Lung (tissue), 11 donors: ENCODE measurements at regions not wholly inside any gene's neighbourhood (a gene's known extent, or its start where the extent isn't known, plus 50 kb on each side); places are given as distances from the start of the nearest gene placed in this dataset.

Experiments used
- ATAC-seq: fragments of 200-7000 bp; cut with Tn5 transposase; one replicate; pipeline ENCODE4 v1.9.1; 2020; ENCODE audit warnings: moderate number of reproducible peaks; ENCODE audit not compliant: insufficient read depth, low FRiP score
- DNase-seq, 3 donors: peaks; one replicate each; pipeline ENCODE4 v3.0.0-alpha.2; 2013 to 2017
- H3K27ac ChIP-seq, 2 donors: one replicate each; pipeline ENCODE4 v1.5.1; 2013; ENCODE audit warnings: mild to moderate bottlenecking in 2 of 2, moderate library complexity in 2 of 2, control low read depth in 1 of 2, inconsistent platforms in 1 of 2, low read depth in 1 of 2, low read length in 1 of 2
- H3K27me3 ChIP-seq, 3 donors: one replicate each; pipeline ENCODE4 v1.5.1; 2013; ENCODE audit warnings: low read length in 2 of 3; ENCODE audit not compliant: control insufficient read depth in 3 of 3, insufficient read depth in 3 of 3
- H3K36me3 ChIP-seq, 4 donors: one replicate each; pipeline ENCODE4 v1.5.1; 2013; ENCODE audit warnings: low read length in 4 of 4, mild to moderate bottlenecking in 1 of 4, moderate library complexity in 1 of 4; ENCODE audit not compliant: control insufficient read depth in 4 of 4, insufficient read depth in 4 of 4
- H3K4me1 ChIP-seq, 5 donors: one replicate each; pipeline ENCODE4 v1.5.1; 2013; ENCODE audit warnings: low read length in 5 of 5, mild to moderate bottlenecking in 2 of 5, moderate library complexity in 1 of 5; ENCODE audit not compliant: control insufficient read depth in 5 of 5, insufficient read depth in 5 of 5
- H3K4me3 ChIP-seq: one replicate; pipeline ENCODE4 v1.5.1; 2013; ENCODE audit warnings: mild to moderate bottlenecking, control low read depth, moderate library complexity
- H3K9ac ChIP-seq, 2 donors: one replicate each; pipeline ENCODE4 v1.5.1; 2013; ENCODE audit warnings: low read length in 2 of 2, control low read depth in 1 of 2; ENCODE audit not compliant: insufficient read depth in 1 of 2
- H3K9me3 ChIP-seq, 4 donors: one replicate each; pipeline ENCODE4 v1.5.1; 2013; ENCODE audit warnings: low read length in 3 of 4, mild to moderate bottlenecking in 1 of 4, moderate library complexity in 1 of 4; ENCODE audit not compliant: control insufficient read depth in 4 of 4, insufficient read depth in 3 of 4
- CTCF ChIP-seq: IDR thresholded peaks from 2 replicates; pipeline ENCODE4 v1.5.1; 2012; ENCODE audit warnings: mild to moderate bottlenecking; ENCODE audit errors: control extremely low read depth, extremely low read depth
- WGBS, 2 donors: extraction: QIAGEN DNeasy Blood & Tissue Kit; methylation state at CpG; one replicate each; pipeline ENCODE4 v1.1.7; 2013; 5-methylcytosine and 5-hydroxymethylcytosine counted together
- donor health status: control.
- donor health status: control.
- donor health status: Bipolar disorder and iron deficiency.
- donor health status: healthy.
- donor health status: DM: yes; HTN: yes; CAD: no.

GRCh38 chr1:221001167-221001566, 121.9 kb downstream of the HLX start:
- DNase-seq (no peak), ATAC-seq (no peak)
- H3K9ac ChIP-seq, result no peak overlapping the region
- no peaks in the 10 kb centered on the region for H3K36me3 ChIP-seq
- TF ChIP-seq CTCF, result no peak
- H3K4me3 ChIP-seq, result no peak overlapping the region
- no peaks in the 10 kb centered on the region for H3K27me3 ChIP-seq
- peaks cover 0 to 3% (median 0%) of the 10 kb centered on the region in 5 donors for H3K4me1 ChIP-seq
- peaks cover 0 to 7% (median 2%) of the 10 kb centered on the region in 4 donors for H3K9me3 ChIP-seq
- WGBS, 2 donors, result 92 to 97% methylated on average over 4 of the region's 4 CpGs
- H3K27ac ChIP-seq, result no peak overlapping the region

GRCh38 chr1:221002601-221003000, 123.4 kb downstream of the HLX start:
- Histone ChIP-seq H3K27ac (no peak overlapping the region), H3K36me3 (no peaks in the 10 kb centered on the region), H3K9me3 (peaks cover 0 to 4% (median 2%) of the 10 kb centered on the region in 4 donors), H3K9ac (no peak overlapping the region), H3K4me3 (no peak overlapping the region), H3K4me1 (peaks cover 0 to 3% (median 0%) of the 10 kb centered on the region in 5 donors), H3K27me3 (no peaks in the 10 kb centered on the region)
- 92 to 97% methylated on average over 3 of the region's 3 CpGs for WGBS, 2 donors
- DNase-seq (no peak), ATAC-seq (no peak)
- no peak for TF ChIP-seq CTCF

- ATAC-seq, result no peak
- H3K9ac ChIP-seq, result no peak overlapping the region
Observed at GRCh38 chr1:221011145-221011544, 131.9 kb downstream of the HLX start.

More at GRCh38 chr1:221011145-221011544, 131.9 kb downstream of the HLX start:
- no peaks in the 10 kb centered on the region for H3K27me3 ChIP-seq
- no peak overlapping the region for H3K27ac ChIP-seq
- peaks cover 0 to 5% (median 0%) of the 10 kb centered on the region in 5 donors for H3K4me1 ChIP-seq
- H3K4me3 ChIP-seq, result no peak overlapping the region
- no peak for DNase-seq
- H3K9me3 ChIP-seq, result peaks cover 0 to 2% (median under 1%) of the 10 kb centered on the region in 4 donors
- 77 to 88% methylated on average over 1 of the region's 1 CpG for WGBS, 2 donors
- no peaks in the 10 kb centered on the region for H3K36me3 ChIP-seq
- no peak for TF ChIP-seq CTCF
